Neural progenitor cell (in vitro differentiated cells): ENCODE measurements at regions not wholly inside any gene's neighbourhood (a gene's known extent, or its start where the extent isn't known, plus 50 kb on each side); places are given as distances from the start of the nearest gene placed in this dataset.

ENCODE experiments used
- CTCF ChIP-seq: fragments of 200-600 bp; sonication (generic); IDR thresholded peaks from 2 replicates; pipeline ENCODE4 v1.5.1; 2017; ENCODE audit warnings: antibody characterized with exemption, mild to moderate bottlenecking
- EZH2 ChIP-seq: fragments of 200-600 bp; sonication (generic); IDR thresholded peaks from 2 replicates; pipeline ENCODE4 v1.6.1; 2017; ENCODE audit warnings: antibody characterized with exemption, mild to moderate bottlenecking, moderate library complexity
- EZH2phosphoT487 ChIP-seq: fragments of 200-600 bp; sonication (generic); IDR thresholded peaks from 2 replicates; pipeline ENCODE4 v1.6.1; 2017; ENCODE audit warnings: antibody characterized with exemption

- TF ChIP-seq CTCF = no peak
- no peak for TF ChIP-seq EZH2phosphoT487
- TF ChIP-seq EZH2 = no peak
Measured at GRCh38 chr16:14324581-14324980, 253.5 kb downstream of the MRTFB start.
